Stimulated activated naive CD8-positive, alpha-beta T cell treated with anti-CD3 and anti-CD28 coated beads, Interleukin-15, Interleukin-2, amounts not matched to agents 100 U/mL and 50 U/mL, for 24 hours (primary cell): ENCODE measurements at regions not wholly inside any gene's neighbourhood (a gene's known extent, or its start where the extent isn't known, plus 50 kb on each side); places are given as distances from the start of the nearest gene placed in this dataset.

ENCODE experiments used
- ATAC-seq: fragments of 150-1000 bp; cut with Tn5 transposase; one replicate; pipeline ENCODE4 v1.10.0; 2021
- DNase-seq: peaks from one replicate; pipeline ENCODE4 v3.0.0; 2021

DNA sequence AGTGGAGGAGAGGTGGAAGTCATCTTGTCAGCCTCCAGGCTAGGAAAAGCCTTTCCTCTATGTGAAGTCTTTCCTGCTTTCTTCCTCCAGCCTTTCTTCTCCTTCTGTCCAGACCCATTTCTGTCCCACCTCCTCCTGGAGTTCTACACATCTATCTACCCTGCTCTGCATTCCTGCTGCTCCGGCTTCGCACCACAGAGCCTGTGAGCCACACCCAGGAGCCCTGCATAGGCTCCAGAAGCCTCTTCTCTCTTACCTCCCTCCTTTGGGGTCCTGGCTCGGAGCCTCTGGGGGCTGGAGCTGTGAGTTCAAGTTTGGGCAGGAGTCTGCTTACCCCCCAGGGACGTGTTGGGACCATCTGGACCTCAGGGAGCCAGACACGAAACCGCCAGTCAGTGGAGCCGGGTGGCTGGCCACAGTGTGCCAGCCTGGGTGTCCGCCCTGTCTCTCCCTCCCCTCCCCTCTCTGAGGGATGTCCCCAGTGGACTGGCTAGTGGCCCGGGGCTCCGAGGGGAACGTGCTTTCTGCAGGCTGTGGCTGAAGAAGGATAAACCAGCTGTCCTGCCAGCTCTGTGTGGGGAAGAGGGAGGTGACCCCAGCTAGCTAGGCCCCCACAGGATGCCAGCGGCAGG lies 99.2 kb downstream of the VEGFA start:
- DNase-seq, result no peak
- ATAC-seq, result no peak

DNA sequence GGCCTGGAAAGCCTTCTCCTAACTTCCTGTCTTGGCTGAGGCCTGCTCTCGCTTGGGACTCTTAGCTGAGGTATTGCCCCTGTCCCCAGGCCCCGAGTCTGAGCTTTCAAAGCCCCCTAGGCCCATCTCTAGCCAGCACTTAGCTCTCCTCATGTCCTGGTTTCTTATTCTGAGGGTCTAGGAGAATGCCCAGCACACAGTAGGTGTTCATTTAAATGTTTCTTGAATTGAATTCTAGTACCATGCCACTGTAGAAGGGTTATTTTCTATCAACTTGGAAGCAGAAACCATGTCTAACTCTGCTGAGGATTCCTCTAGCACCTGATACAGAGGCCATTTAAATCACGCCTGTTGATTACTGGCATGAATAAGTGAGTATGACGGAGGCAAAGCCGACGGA lies 98.5 kb downstream of the VEGFA start:
- DNase-seq (no peak), ATAC-seq (no peak)

DNA sequence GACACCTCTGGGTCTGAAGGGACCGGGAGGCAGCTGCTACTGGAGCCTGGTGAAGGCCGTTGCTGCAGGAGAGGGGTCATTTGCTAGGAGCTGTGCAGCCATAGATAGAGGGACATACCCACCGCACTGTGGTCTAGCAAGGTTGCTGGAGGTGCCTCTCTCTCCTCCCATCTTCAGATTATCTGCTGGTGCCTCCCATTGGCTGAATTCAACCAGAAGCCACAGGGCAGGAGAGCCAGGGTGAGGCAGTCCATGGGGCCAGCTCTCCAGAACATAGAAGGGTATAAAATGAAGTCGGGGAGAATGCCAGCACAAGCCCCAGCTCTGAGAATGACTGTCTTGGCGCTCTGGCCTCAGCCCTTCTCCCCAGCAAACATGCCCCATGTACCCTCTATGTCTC lies 98.0 kb downstream of the VEGFA start:
- no peak for ATAC-seq

DNA sequence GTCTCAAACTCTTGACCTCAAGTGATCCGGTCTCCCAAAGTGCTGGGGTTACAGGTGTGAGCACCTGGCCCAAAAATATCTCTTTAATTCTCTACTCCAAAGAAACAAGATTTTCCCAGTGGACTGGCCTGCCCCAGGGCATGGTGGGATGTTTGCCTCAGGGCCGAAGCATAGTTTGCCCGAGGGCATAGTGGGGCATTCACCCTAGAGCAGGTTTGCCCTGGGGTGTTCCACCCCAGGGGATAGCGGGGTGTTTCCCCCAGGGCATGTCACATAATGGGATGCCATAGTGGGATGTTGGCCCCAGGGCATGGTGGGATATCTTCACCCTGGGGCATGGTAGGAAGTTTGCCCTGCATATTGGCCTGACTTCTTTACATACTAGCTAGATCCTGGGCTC lies 97.2 kb downstream of the VEGFA start:
- DNase-seq, result no peak
- no peak for ATAC-seq

More for the DNA sequence above, 98.0 kb downstream of the VEGFA start:
- DNase-seq, result no peak

DNA sequence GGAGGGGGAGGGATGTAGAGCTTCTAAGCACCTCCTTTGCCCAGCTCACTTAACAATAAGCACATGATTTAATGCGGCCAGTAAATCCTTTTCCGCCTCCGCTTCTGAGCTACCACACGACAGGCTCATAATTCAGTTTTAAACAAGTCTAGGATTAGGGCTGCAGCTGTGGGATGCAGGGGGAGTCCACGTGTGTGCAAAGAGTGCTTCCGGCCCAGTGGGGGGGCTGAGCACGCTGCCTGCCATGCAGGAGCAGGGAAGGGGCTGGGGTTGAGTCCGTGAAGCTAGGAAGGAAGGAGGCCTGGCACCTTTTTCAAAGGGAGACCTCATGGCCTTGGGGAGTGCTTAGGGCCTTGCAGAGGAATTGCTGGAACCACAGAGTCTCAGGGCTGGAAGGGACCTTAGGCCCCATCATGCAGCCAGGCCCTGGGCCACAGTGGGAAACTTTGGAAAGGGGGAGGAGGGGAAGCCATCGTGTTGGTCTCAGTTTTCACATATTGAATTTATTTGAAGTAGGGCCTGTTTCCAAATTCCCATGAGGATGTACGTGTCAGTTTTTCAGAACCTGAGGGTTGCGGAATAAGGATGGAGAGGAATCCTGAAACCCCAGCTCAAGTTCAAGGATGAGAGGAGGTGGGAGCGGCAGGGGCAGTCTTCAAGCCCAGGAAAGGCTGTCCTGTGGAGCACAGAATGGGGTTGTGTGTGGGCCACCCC lies 96.1 kb downstream of the VEGFA start:
- ATAC-seq (no peak), DNase-seq (no peak)

DNA sequence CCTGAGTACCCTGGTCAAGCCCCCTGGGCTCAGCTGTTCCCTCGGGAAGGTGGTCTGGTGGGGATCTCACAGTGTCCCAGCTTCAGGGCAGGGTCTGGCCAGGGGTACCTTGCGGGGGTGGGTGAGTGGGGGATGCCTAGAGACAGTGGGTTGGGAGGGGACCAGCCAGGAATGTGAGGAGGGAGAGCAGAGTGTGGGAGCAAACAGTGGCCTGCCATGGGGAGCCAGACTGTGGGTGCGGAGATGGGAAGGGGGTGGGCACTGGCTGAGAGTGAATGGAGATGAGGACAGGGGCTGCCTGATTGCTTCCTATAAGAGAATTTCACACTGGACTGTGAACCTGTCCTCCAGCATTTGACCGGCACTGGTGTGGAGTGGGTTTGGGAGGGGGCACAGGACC lies 95.1 kb downstream of the VEGFA start:
- ATAC-seq, result no peak
- DNase-seq, result no peak

DNA sequence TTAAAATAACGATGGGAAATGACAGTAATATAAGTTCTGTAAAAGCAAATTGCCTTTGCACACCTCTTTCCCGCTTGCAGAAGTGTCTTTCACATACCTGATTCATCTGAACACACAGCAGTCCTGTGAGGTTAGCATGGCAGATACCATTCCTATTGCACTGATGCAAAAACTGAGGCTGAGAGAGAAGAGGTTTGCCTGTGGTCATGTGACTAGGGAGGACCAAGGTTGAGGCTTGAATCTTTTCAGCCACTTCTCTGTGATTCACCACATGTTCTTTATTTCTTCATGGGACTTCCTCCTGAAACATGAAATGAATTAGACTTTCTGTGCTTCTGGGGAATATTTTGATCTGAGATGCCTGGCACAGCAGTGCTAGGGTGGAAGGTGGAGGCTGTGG lies 92.9 kb downstream of the VEGFA start:
- DNase-seq (no peak), ATAC-seq (no peak)

DNA sequence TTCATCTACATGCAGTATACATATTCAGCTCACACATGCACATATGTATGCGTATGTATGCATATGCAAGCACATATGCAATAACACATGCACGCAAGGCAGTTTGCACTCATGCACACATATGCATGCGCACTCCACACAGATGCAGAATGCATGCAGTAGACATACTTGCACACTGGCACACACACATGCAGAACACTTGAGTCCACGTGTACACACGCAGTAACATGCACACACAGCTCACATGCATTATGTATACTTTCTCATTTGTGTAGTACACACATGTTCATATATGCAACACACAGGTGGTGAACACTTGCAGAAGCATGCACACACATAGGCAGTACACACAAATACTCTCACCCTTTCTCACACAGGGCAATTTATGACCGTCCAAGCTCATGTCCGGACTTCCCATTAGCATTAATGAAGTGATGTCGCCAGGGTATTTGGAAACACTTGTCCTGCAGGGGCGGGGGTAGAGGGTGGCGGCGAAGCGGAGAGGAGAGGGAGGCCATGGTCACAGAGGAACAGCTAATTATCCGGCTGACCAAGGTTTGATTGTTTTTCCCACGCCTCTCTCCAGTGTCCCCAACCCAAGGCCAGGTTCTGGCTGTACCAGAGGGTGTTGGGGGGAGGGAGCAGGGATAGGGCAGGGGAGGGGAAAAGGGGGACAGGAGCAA lies 91.3 kb downstream of the VEGFA start:
- no peak for DNase-seq
- ATAC-seq, result no peak

DNA sequence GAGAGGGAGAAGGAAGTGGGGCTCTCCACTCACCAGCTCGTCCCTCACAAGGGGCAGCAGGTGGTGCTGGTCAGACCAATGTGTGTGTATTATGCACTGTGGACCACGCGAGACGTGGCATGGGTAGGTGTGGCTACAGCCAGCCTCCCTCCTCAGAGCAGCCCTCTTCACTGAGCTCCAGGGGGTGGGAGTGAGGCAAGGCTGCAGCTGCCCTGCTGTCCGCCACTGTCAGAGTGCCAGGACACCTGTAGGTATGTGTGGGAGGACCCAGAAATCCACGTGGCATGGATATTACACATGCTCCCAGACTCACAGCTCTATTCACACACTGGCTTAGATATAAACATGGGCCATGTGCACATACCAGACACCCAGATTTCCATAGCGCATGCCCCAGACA lies 90.3 kb downstream of the VEGFA start:
- no peak for ATAC-seq
- no peak for DNase-seq

DNA sequence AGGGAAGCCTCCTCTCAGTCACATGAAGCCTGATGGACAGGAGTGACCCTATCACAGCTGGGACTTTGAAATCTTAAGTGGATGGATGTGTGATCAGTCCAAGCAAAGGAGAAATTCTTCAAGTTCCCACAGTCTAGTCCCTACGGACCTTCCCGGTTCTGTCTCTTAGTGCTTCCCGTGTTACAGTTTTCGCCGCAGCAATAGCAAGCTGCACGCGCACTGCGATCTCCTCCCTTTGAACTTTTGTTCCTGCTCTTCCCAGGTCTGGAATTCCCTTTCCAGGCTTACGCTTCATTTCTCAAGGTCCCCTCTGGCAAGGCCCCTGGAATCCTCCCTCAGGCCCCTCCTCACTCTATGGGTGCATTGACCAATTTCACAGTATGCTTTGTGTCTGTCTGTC lies 89.2 kb downstream of the VEGFA start:
- ATAC-seq (no peak), DNase-seq (no peak)

DNA sequence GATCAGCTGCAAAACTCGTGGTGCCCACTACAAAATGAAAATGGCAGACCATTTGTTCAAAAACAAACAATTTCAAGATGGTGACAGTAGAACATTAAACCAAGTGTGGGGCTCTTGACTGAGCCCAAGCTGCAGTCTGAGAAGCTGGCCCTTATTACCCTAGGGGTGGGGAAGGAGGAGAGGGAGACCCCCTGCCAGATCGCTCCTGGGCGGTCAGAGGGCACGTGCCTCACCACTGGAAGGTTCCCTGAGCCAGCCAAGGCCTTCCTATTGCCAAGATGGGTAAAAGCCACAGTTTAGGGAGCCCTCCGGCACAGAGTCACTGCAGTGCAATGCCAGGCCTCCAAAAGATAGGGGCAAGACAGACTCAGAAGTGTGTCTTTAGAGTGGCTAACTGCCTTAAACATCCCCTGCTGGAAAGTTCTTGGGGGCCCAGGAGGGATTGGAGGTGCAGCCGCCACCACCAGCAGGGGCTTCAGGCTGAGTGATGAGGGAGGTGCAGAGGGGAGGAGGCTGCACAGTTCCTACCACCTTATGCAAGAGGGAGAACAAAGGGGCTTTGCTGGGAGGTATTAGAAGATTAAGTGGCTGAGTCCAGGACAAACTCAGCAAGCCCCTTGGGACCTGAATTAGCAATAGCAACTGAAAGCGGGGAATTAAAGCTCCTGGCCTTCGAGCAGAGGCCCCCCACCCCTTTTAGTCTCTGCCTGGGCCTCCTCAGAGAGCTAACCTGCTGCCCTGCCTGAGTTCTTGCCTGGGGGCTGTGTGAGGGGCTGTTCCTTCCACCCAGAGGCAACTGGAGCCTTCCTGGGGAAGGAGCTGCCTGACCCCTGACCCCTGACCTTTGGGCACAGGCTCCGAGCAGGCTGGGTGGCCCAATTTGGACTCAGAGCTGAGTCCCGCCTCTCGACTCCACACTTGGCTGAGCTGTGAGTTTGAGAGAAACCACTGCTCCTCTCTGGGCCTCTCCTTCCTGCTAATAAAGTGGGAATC lies 88.4 kb downstream of the VEGFA start:
- ATAC-seq (no peak), DNase-seq (no peak)

DNA sequence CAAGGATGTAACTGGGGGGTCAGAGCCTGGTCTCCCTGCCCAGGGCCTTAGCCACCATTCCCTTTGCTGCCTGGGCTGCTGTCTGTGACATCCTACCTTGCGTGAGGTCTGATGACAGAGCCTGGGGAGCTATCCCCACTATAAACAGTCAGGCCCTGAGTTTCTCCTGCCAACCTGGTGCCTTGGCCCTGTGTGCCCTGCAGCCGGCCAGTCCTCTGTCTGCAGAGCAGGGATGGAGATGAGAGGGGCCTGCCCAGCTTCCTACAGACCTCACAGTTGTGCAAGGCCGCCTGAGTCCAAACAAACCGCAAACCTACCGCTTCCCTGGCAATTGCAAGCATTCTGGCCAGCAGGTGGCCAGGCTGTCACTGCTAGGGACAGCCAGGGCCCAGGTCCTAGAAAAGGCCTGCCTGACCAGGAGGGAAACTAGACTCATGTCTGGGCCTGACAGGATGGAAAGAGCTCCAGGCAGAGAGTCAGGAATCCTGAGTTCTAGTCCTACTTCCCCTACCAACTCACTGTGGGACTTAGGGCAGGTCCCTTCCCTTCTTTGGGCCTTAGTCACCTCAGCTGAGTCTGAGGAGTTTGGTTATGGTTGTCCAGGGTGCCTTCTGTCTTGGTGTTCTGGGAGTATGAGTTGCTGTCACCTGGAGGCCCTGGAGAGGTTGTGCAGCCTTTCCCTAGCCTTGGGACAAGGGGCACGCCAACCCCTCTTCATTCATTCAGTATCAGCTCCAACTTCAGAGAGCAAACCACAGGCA lies 86.2 kb downstream of the VEGFA start:
- ATAC-seq, result no peak
- no peak for DNase-seq

DNA sequence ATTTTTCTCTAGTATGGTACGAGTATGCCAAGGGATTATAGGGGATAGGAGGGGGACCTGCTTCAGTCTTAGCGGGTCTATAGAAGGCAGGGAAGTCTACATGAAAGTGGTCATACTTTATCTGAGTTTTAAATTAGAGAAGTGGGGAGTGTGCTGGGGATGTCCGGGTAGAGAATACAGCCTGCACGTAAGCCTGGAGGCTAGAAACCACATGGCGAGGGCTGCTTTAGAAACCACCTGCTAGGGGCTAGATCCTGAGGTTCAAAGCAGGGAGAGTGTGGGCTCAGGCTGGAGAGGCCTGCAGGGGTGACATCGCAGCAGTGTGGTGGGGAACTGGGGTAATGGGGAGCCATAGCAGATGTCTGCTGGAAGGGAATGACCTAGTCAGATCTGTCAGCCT lies 85.2 kb downstream of the VEGFA start:
- DNase-seq (no peak), ATAC-seq (no peak)

DNA sequence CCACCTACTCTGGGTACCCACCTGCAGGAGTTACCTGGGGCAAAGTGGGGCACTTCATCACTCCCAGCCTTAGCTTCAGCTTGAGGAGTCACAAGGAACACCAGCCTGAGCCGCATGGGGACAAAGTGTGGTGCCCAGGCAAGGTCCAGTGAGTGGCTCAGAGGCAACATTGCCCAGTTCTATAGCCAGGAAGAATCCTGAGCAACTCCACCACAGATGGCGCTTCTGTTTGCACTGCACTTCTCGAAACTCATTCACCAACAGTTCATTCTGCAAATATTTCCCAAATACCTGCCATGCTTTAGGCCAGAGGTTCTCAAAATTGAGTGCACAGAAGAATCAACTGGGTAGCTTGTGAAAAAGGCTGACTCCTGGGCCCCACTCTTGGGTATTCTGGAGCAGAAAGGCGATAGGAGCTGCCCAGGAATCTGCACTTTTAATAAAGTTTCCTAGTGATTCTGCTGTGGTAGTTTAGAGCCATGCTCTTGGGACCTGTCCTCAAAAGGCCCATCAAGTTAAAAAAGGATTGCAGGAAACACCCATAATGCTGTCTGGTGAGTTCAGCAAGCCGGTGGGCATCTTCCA lies 83.1 kb downstream of the VEGFA start:
- ATAC-seq, result no peak

DNA sequence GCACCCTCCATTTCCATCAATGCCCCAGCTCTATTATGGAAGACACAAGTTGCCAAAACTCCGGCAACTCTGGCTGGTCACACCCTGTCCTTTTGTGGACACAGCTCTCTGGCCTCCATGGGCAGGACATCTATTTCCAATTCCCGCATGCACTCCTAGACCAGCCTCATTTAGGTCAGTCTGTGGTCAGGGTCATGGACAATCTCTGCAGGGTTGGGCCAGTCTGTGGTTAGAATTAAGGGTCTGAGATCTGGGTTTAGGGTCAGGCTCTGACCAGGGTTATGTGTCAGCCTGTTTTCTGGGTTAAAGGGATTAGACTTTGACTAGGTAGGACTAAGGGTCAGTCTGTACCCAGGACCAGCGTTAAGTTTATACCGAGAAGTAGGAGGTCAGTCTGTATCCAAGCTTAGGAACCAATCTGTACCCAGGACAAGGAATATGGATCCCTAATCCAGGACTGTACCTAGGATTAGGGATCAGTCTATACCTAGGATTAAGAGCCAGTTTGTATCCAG lies 82.4 kb downstream of the VEGFA start:
- DNase-seq (no peak), ATAC-seq (no peak)

More for the DNA sequence above, 83.1 kb downstream of the VEGFA start:
- no peak for DNase-seq

DNA sequence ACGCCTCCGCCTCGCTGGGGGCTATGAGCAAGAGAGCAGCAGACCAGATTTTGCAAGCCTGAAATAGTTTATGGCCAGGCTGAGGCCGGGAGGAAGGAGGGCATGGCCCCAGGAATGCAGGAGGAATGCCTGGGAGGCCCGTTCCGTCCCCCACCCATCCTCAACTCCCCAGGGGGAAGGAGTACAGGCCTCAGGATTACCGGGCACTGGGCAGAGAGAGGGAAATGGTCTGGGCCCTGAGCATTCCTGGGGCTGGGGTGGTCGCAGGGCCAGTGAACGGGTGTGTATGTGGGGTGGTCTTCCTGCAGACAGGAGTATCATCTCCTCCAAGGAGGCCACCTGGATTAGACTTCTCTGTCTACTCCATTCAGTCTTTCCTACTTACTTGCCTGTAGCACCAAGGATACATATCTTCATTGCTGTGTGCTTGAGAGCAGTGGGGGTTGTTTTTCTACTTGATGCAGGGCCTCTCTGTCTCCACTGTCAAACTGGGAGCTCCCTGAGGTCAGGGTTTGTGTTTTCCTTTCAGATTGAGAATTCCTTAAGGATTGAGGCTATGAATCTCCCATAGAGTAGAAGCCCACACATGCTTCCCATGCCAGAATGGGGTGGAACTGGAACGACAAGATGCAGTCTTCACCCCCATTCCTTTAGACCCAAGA lies 81.3 kb downstream of the VEGFA start:
- ATAC-seq (no peak), DNase-seq (no peak)

DNA sequence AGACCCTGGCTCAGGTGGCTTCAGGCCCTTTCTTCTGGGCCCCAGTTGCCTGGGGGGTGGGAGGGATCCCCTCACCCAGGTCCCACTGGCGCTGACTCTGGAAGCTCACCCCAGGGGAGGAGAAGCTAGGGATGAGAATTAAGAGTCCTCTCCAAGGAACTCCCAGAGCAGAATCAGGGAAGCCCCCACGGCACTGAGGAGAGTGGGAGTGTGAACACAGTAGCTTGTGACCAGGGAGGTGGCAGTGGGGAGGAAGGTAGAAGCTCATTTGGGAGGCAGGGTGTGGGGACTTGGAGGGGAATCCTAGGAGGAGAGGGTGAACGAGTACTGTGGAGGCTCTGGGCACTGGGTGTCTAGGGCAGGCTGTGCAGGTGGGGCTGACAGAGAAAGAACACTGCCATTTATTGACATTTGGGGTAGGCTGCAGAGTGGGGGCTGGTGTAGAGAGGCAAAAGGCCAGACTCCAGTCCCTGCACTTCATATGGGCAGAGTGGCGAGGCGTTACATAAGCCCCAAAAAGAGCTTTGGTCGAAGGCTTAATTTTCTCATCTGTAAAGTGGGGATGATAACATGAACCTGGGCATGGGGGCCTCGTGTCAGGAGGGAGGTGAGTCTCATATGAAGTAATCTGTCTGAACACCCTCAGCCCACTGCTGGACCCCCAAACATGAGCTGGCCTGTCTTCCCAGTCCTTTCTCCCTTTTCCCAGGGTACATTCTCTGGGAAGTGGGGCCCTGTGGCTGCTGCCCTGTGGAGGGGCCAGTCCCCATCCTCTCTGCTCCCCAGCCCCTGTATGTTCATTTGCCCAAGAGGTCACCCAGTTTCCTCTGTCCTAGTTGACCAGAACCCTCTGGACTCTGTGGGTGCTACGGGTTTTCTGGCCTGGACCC lies 80.5 kb downstream of the VEGFA start:
- no peak for ATAC-seq
- no peak for DNase-seq

DNA sequence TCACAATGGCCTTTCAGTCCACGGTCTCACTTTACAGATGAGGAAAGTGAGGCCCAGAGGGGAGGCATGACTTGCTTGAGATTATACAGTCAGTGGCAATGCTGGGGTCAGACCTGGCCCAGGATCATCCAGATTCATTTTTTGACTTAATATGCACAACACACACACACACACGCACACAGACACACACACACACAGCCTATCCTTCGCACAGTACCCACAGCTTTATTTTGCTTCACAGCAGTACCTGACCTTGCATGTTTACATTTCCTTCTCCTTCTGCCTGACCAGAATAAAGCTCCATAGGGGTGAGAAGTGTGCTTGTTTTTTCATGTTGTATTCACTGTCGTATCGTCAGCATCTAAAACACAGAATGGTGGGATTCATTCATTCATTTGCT lies 79.8 kb downstream of the VEGFA start:
- no peak for DNase-seq
- ATAC-seq, result no peak

DNA sequence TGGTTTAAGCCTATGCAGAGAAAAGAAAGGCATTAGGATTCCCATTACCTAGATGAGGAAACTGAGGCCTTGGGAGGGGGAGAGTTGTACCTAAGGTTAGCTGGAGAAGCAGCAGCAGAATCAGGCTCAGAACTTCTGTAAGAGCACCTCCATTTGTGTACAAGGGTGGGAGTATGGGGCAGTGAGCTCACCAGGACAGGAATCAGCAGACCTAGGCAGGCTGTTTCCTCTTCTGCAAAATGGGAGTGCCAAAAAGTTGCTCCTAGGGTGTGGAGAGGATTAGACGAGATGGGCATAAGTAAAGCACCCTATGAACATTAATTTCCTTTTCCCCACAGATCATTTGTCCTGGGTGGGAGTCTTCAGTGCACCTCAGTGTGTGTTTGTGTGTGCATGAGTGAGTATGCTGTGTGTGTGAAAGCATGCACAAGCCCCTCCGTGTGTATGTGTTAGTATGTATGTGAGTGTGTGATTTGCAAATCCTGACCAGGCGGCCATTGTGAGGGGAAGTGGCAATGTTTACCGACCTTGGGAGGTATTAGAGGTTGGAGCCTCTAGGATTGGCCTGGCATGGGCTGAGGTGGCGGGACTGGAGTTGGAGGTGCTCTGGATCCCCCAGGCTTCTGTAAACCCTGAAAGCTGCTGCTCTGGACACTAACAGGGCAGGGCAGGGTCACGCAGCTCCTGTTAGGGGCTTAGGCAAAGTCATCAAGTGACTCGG lies 78.8 kb downstream of the VEGFA start:
- no peak for ATAC-seq
- no peak for DNase-seq
